GM19240 (cell line): ENCODE measurements at regions not wholly inside any gene's neighbourhood (a gene's known extent, or its start where the extent isn't known, plus 50 kb on each side); places are given as distances from the start of the nearest gene placed in this dataset.
"Not testable (repeated sequence)": the region's sequence is repeated elsewhere in the genome, so short reads cannot be mapped to it uniquely, and the experiment has no call there.

Experiments
- DNase-seq: peaks from one replicate; pipeline ENCODE4 v3.0.0; 2011; ENCODE audit warnings: low spot score; ENCODE audit not compliant: insufficient read length

DNA sequence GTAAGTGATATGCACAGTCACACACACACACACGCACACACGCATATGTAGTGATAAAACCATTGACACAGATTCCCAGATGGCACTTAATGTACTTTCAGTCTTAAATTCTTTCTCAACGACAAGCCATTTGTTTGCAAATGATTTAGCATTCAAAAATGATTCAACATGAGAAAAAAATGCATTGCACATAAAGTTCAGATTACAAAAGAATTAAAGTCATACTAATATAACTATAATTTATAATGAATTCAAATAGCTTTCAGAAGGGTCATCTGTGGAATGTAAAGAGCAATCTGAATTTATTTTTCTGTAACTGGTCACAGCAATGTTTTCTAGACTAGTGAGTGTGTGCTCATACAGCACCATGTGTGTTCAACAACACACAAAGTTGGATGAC, 521.6 kb upstream of the ZNF337 start:
- no peak for DNase-seq

DNA sequence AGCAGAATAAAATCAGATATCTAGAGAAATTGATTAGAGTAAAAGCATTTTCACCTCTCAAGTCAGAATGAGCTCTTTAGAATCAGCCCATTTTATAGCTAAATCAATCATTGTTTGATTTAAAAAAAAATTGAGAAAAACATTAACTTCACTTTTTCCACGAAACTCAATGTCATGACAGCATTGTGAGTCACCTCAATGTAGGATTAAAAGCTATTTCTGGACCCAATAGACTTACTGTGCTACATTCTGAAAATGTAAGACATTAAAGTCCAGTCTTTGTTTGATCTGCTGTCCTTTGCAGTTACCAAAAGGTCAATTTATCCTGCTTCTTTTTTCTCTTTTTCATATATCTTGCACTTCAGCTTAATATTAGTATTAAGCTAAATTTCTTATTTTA, 519.4 kb upstream of the ZNF337 start:
- DNase-seq = no peak

DNA sequence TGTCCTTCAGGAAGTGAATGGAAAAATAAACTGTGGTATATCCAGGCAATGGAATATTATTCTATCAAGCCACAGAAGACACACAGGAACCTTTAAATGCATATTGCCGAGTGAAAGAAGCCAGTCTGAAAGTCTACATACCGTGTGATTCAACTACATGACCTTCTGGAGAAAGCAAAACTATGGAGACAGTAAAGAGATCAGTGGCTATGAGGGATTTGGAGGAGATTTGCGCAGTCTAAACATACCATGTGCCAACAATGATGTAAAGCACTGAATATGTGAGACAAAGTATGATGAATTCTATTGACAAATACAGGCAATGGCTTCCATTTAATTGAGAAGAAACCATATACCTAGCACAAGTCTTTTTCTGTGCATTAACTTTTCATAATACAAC, 518.3 kb upstream of the ZNF337 start:
- DNase-seq = no peak

DNA sequence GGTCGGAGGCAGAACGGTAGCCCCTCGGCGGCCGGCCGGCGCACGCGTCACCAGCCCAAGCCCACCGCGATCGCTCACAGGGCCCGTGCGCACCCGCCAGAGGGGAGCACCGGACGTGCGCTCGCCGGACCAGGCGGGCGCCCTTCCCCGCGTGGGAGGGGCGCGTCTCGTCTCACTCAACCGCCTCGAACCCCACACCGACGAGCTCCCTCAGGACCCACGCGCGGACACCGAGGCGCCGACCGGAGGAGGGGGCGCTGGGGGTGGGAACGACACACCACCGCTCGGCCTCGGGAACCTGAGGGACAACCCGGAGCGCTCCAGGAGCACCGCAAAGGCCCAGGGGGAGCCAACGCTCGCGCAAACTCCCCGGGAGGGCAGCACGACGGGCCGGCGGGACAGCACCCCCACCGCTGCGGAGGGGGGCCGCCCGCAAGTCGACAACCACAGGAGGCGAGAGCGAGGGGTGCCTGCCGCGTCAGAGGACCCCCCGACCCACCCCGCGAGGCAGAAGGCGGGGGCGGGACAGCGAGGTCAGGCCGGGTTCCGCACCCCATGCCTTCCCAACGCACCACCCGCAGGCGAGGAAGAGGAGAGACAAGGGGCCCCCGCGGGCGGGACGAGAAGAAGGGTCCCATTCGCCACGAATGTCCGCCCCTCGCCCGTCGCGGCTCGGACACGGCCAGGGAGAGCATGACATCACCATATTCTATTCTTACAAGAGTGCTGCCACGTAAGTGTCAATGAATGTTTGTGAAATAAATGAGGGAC, 512.7 kb upstream of the ZNF337 start:
- no peak for DNase-seq

DNA sequence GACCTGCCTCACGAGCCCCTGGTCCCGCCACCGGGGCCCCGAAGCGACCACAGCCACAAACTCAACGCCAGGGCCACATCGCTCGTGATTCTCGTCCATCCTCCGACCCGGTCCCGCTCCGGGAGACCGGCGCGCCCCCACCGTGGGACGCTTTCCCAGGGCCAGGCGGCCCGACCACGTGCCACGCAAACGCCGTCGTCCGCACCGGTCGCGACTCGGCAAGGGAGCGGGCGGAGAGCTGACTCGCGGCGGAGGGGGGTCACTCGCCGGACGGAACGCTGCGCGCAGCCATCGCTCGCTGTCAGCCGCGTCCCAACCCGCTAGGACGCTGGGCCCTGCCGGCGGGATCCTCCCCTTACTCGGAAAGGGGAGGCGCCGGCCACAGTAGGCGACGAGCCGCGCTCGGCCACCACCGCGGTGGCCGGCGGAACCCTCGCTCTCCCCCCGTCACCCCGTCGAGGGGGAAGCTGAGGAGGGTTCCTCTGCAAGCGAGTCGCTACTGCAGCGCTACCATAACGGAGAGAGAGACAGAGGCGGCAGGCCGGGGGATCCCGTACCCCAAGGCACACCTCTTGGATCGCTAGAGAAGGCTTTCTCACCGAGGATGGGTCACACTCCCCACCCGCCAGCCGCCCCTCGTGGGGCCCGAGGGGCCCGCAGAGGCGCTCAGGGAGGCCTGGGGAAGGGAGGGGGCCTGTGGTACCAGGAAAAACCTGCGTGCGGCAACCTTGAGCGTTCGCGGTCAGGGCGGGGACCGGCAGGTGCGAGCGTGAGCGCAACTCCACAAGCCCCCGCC, 511.8 kb upstream of the ZNF337 start:
- no peak for DNase-seq

DNA sequence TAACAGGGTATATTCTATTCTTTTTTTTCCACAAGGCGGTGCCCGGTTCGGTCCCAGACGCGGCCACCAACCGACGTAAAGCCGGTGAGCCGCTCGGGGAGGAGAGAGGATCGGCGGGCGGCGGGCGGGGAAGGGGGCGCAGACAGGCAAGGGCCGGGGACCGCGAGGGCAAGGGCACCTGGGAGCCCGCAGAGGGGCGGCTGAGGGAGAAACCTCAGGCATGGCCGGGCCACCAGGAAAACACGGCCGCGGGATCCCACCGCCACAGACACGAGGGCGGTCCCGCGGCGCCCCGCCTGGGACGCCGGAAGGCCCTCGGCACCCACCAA, 511.3 kb upstream of the ZNF337 start:
- DNase-seq = not testable (repeated sequence)

DNA sequence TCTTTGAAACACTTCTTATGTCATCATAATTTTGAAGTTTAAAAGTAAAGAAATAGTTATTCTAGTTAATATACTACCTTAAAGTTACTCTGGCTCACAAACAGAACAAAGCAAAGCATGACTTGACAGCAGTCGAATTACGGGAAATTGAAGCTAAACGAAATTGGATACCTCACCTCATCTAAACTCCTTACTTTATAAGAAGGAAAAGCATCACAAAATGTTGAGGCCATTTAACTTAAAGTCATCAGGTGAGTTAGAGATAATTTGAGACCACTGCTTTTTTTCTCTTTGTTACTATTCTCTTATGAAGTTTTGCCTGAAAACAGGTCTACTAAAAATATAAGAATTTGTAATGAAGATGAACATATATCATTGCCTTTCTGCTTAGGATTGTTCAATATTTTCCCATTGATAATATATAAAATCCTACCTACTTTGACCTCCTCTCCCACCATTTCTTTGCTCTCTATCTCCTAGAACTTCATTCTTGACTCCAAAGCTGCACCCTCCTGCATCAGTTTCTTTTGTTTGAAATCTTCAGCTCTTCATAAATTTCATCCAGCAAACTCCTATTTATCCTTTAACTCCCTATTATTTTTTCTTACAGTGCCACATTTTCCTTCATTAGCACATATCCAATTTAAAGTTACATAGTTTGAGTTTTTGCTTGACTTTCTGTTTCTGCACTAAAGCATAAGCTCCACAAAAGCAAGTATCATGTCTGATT, 510.7 kb upstream of the ZNF337 start:
- DNase-seq = no peak

DNA sequence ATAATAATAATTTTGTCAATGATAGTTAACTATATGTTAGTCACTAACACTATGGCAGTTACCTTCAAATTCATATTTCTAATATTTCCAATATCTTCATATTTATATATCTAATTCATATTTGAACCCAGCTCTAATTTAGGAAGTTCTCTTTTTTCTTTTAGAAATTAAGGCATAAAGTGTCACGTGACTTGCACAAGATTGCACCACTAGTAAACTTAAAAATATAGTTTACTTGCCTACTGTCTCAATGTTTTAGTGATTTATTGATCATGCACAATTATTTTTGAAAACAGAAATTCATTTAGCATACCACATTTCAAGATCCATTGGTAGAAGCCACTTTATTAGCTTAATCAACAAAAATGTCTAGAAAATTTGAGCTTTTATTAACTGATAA, 508.7 kb upstream of the ZNF337 start:
- no peak for DNase-seq

DNA sequence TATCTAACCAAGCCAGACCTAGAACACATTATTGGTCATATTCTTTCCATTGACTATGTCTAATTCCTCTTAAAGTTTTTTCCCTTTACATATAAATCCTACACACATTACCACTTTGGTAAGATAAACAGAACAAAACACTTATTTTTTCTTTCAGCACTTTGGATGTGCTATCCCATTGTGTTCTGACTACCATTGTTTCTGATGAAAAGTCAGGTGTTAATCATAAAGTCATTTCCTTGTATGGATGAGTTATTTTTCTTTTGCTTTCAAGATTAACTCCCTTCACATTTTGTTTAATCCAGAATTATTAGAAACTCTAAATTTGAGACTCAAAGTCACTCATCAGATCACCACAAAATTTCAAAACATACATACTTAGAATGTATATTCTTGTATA, 504.4 kb upstream of the ZNF337 start:
- DNase-seq = not testable (repeated sequence)

DNA sequence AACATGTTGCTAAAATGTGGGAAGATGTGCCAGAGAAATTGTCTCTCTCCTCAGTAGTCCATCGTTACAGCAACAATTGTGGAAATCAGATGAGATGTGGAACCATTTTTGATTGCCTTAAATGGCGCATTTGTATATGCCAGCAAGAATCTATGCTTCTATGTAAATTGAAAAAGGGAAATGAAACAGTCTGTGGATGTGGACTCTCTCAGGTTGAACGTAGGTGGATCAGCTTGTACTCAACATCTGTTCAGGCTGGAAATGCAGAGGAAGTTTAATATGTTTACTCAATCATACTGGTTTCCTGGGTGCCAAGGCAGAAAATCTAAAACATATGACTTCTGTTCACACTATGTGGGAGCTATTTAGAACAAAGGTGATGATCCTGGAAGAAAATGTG, 490.7 kb upstream of the ZNF337 start:
- not testable (repeated sequence) for DNase-seq

DNA sequence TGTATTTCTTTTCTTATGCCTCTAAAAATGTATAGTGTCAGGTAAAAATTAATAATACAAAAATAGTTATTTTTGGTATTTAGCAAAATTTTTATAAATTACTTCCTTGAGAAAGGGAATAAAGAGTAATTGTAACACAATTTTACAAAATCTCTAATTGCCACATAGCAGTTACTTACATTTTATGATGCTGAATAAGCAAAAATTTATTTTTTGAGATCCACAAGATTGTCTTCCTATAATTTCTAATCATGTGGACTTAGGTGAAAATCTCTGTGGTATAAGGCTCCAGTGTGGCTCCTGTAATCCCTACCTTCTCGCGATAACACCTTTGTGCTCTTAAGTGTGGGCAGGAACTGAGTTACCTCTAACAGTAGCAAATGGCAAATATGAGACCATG, 487.1 kb upstream of the ZNF337 start:
- DNase-seq = not testable (repeated sequence)

DNA sequence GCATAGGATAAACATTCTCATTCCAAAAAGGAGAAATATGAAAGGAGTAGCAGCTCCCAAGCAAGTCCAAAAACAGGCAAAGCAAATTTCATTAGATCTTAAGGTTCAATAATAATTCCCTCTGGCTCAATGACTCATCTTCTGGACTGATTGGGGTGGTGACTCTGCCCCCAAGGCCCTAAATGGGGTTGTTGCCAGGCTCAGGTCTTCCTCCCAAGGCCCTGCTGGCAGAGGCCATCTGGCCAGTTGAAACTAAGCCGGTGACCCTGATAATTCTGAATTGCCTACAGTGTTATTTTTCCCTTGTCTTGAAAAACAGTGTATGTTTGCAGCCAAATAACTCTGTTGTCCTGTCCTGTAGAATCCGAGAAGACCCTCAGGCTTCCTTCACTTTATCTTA, 484.7 kb upstream of the ZNF337 start:
- DNase-seq = not testable (repeated sequence)

DNA sequence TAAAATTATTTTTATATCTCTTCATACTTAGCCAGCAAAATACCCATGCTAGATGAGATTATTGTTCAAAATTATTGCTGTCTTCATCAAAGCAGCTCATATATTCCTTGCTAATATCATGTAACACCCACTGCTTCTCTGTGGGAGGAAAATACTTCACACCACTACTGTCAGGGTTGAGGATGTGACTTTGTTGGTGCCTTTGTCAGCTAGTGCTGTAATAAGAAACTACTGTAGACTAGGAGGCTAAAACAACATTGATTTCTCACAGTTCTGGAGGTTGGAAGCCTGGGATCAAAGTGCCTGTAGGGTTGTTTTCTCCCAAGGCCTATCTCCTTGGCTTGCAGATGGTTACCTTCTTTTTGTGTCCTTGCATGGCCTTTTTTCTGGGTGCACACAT, 475.2 kb upstream of the ZNF337 start:
- DNase-seq = not testable (repeated sequence)

DNA sequence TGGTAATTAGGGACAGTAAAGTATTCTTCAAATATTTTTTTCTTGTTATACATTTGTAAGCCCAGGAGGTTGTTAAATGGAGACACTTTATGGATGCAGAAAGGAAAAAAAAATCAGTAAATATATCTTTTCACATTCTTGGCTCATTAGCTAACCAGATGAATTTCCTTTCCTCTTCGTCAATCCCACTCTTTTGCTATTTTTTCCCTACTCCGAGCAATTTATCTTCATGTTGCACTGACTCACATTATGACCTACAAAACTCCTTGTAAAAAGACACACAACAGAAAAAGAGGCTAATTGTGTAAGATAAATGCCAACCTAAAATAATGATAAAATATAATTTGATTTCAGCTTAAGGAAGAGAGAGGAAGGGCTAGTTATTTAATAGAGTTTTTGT, 472.9 kb upstream of the ZNF337 start:
- DNase-seq = no peak

DNA sequence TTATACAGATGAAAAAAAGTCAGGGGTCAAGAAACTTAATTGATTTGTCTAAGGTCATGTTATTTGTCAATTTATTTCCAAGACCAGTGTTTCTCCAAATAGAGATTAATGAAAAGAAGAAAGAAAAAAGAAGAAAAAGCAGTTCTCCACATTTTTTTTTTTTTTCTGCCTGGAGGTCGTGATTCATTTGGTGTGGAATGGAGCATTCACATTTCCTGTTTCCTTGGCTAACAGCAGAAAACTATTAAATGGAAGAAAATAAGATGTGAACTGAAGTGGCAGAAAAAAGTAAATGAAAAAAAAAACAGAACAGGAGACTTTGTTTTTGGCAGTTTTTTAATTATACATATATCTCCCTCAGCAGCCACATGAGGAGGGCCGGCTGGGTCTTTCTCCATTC, 470.8 kb upstream of the ZNF337 start:
- DNase-seq = no peak

DNA sequence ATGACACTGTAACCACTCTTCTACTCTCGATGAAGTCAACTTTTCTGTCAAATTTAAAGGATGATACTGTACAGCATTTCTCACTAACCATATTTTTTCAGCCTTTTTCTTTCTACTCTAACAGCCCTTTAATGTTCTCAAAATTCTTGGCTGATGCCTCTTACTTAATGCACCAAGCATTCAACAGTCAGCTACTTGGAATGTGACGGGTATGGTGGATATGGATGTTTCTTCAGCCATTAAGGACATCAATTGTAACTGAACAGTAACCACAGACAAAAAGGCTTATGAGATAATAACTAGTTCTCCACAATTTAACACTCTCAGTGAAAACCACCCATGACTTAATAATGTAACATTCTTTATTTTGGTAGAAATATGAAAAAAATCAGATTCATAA, 467.2 kb upstream of the ZNF337 start:
- DNase-seq = no peak

DNA sequence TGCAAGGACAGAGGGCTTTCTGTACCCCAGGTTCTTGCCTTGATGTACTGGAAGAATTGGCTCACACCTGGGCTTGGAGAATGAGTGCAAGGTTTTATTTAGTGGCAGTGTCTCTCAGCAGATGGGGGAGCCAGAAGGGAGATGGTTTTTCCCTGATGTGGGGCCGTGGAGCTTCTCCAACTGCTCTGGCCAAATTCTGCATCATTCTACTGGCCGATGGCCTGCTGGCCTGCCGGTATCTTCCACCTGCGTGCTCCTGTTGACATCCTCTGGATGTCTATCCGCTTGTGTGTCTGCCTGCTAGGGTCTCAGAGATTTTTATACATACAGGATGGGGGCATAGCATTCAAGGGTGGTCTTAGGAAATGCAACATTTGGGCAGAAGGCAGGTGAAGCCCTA, 466.5 kb upstream of the ZNF337 start:
- not testable (repeated sequence) for DNase-seq

DNA sequence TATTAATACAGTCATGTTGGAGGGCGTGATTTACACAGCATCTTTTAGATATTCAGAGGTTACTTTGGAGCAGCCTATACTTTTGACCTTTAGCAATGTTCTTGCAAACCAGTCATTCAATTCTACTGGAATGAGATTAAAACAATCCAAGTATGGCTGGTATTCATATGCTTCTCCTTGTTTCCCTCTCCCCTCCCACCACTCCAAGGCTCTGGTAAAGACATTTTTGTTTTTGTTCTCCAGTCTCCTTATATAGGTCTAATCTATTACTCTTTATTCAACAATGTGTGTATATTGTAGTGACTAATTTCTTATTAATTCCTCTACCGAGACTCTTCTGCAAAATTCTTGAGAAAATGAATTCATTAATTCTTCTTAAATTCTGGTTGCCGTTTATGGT, 465.1 kb upstream of the ZNF337 start:
- DNase-seq = not testable (repeated sequence)

DNA sequence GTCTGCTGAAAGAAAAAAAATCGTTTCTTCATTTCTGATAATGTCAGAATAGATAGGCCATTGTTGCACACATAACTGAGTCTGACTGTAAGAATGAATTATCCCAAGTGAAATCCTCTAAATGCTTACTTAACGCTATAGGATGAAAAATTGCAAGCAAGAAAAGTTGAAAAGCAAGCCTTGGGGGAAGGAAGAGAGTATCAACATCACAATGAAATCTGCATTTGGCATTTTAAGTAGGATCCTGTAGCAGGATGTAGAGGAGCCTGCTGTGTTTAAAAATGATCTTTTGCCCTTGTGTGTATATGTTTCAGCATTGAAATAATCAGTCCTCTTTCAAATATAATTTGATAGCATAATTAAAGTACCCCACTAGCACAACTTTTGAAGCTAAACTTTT, 464.3 kb upstream of the ZNF337 start:
- DNase-seq = not testable (repeated sequence)

DNA sequence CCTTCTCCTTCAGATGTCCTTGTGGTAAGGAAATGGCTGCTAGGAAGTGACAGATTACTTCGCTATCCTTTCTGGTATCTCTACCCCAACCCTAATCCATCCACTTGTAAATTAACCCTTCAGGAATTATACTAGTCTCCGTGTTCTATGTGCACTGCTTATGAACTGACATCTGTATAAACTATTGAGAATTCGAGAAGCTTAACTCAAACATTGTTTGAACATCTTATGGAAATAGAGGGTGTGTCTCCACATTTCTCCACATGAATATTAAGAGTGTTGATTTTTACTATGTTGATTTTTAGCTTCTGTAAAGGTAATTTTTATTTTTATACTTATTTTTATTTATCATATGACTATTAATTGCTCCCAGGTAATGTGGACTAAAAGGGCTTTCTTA, 457.6 kb upstream of the ZNF337 start:
- DNase-seq = no peak

DNA sequence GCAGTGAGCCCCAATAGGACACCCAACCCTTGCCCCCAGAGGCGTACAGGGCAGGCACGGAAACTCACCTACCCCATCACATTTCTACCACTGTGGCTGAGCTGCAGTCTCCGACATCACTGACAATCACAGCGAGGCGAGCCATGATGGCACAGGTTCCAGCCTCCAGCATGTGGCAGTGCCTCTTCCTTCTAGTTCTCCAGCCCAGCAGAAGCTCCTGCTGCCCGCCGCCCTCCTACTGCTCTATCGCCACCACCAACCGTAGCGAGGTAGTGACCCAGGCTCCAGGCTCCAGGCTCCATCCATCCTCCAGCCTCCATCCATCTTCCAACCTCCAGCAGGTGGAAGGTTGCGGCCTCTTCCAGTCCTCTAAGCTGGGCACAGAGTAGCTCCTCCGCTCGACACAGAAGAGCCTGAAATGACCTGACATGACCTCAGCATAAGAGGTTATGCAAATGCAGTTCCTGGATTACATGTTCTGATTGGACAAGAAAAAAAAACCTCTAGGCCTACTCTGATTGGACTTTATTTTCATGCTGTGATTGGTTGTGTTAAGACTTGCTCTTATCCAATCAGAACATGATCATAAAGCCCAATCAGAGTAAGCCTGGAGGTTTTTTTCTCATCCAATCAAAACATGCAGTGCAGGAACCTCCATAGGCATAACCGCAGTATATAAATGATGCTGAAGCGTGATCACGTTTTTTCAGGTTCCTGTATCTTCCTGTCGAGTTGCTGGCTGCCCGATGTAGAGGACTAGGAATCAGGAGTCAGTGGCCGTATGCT, 438.9 kb upstream of the ZNF337 start:
- DNase-seq = no peak

DNA sequence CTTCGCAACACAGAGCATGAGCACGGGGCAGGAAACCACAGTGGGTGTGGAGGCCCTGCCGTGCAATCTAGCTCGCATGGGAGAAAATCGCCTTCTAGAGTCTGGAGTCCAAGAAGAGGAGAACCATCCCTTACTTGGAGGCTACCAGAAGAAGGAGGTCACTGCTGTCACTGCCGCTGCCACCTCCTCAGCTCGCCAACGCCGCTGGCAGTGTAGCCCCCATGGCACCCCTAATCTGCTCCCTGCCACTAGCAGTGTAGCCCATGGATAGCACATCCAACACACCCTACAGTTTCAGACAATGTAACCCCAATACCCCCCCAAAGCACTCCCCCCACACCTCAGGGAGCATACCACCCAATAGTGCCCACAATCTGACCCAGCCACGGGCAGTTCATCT, 438.0 kb upstream of the ZNF337 start:
- DNase-seq = no peak
